HG02852 (cell line): ENCODE measurements at regions not wholly inside any gene's neighbourhood (a gene's known extent, or its start where the extent isn't known, plus 50 kb on each side); places are given as distances from the start of the nearest gene placed in this dataset.

Experiments
- ATAC-seq: cut with Tn5 transposase; IDR thresholded peaks from one replicate; pipeline ENCODE4 v1.9.1; 2021; ENCODE audit warnings: mild to moderate bottlenecking, moderate library complexity; ENCODE audit not compliant: unreplicated experiment

DNA sequence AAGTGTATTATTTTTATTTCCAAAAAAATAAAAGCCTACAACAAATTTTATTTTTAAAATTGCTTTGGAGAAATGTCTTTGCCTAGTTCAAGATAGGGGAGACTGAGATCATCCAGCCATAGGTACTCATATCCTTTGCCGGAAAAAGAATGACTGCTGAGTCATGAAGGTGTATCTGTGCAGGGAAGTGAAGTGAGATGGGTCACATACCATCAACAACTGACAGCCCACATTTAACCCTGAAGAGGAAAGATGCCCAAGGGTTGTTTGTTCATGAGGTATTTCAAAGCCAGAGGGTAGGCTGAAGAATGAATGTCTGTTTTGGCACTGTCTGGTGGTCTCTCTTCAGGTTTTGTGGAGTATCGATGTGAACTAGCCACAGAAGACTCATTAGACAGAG lies 106.7 kb upstream of the TTC29 start:
- ATAC-seq, result no peak

DNA sequence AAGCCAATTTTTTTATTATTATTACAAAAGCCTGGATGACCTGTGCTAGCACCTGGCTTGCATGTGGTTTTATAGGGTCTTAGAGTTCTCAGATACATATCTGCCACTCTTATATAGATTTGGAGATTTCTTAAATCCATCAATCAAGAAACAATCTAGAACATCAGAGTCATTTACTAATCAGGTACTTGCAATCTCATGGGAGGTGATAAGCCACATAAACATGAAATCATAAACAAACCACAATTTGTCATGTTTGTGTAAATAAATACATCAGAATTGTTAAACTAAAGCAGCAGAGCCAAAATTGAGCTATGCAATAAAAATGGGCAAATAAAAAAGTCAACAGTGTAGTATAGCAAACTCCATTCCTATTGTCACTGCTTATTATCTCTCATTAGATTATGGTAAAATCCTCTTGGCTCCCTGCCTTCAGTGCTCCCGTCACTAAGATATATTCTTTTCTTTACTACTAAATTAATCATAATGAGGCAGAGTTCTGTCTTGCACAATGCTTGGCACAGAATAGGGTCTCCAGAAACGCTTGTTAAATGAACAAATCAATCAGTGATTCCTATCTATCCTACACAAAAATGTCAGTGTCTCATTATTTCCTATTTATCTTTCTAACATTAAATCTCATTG lies 108.7 kb upstream of the TTC29 start:
- no peak for ATAC-seq

DNA sequence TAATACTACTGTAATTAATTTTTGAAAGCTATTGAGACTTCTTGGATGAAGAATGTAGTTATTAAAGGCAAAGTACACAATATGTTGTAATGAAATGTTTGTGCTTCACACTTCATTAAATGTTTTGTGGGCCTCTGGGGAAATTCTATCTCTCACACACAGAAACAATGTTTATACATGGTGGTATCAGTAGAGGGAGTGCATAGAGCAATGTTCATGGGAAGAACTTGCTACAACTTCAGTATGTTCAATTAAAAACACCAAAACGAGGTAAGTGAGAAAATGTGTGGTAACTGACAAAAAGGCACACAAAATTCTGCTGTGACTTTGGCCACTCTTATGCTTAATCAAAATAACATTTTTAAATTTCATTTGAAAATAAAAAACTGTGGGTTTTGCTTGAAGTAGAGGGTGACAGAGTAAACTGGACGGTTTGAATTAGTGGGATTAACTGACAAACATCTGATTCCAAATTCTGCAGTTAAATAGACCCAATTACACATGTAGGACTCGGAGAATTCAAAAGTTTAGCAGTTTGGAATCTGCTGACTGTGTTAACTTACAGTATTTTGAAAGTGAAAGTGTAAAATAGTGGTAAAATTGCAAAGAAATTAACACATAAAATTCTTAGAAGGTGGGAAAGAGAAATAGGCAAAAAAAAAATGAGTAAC lies 111.4 kb upstream of the TTC29 start:
- no peak for ATAC-seq

DNA sequence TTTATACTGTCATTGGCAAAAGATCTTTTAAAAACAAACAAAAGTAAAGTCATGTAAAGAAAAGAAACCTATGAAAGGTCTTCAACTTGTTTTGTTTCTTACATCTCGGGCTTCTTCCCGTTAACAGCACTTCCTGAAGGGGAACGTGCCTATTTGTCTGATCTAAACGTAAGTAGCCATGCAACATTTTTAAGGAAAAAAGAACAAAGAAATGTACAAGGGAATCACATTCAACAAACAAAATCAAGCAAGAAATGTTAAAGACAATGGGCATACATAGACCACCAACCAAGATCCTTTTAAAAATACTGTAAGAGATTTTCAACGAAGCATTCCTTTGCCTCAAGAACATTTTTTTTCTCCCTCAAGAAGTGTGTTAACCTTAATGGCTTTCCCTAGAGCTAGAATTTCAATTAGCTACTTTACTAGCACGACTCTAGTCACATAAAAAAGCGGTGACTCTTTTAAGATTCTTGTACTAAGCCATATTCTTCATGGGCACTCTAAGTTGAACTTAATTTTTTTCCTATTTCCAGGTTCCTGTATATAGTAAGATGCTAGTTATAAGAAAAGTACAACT lies 112.0 kb upstream of the TTC29 start:
- ATAC-seq, result no peak

DNA sequence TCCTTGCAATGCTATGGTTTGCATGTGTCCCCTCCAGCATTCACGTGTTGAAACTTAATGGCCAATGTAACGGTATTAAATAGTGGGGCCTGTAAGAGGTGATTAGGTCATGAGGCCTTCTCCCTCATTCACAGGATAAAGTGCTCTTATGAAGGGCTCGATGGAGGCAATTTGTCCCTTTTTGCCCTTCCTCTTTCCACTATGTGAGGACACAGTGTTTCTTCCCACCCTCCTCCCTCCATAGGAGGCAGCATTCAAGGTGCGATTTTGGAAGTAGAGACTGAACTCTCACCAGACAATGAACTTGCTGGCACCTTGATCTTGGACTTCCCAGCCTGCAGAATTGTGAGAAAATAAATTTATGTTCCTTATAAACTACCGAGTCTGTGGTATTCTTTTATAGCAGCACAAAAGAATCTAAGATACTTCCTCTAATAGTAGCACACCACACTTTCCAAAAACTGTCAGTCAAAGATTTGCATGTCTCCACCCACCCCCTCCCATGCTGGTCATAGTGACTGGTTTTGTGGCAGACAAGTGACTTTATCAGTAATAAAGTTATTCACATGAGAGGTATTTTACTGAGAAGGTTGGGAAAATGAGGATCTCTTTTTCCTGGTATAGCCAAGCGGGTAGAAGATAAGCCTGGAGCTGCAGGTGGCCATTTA lies 113.5 kb upstream of the TTC29 start:
- ATAC-seq, result no peak

DNA sequence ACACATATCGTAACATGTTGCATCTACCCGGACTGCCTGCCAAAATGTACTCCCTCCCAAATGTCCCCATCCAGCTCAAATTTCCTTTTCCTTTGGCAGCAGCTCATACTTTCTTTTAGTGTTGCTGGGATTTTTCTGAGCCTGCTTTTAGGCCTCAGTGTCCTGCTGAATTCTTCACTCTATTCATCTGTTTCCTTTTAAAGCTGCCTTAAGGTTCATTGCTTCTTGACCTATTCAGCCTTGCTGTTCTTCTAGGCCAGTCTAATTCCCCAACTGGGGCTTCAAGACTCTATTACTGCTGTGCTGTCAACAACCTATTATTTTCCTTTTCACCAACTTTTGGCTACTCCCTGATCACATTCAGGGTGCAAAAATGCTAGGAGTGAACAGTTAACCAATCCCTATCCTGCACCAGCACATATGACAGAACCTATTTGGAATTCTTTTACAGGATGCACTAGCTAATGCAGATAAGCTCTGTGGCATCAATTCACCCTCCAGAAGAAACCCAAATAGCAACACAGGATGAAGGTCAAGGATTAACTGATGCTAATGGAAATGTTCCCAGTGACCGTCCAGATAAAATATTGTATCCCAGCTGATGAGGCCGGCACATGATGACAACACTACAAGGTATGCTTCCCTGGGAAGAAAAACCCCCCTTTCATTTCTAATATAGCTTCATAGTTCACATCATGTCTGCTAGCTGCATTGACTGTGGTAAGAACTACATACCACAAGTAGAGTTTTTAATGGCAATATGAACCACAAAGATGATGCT lies 114.7 kb upstream of the TTC29 start:
- ATAC-seq, result no peak

DNA sequence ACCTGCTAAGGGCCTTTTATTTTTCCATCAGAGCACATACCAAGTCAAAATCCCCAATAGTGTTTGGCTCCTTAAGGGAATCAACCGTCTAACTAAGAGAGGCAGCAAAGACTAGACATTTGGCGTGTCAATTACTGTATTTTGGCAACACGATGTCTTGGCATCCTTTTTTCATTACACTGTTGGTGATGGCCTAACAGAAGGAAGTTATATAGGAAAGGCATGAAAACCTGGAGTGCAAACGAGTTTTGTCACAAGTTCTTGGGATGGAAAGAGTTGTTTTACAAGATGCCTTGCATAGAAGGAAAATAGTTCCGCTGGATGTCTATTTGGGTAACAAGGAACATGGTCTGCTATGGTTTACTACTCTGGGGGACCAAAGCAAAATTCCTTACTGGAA lies 119.2 kb upstream of the TTC29 start:
- no peak for ATAC-seq

DNA sequence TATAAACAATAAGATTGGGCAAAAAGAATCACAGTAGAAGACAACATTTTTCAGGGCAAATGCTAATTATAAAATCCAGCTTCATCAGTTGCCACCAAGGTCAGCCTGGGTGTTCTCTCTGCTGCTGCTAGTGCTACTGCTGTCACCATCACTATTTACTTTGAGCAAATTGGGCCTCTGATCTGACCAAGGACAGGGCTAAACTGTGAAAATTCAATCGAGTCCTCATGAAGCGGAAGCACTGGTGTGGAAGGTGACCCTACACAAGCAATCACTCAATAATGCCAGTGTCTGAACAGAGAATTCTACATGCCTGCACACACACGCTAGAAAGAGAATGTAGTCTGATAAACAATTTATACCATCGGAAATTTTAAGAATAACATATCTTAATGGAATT lies 122.9 kb upstream of the TTC29 start:
- ATAC-seq, result no peak

DNA sequence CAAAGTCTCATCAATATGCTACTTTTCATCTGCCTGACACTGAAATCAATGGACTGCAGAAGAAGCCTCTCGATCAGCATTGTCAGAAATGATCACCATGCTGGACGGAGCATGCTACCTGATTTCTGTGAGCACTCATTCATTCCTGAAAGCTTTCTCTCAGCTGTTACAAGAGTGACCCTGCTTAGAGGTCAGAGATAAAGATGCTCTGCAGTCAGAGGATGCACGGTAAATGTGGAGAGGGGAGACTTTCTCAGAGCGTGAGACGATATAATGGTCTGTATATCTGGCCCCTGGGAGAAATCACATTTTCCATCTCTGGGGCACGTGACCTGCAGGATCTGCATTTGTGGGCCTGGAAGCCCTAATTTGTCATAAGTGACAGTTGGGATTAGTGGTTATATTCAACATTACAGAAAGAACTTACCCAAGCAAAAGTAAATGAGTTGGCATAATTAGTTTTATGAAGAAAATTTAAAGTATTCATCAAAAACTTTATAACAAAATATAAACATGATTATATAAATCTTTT lies 125.6 kb upstream of the TTC29 start:
- ATAC-seq, result no peak

DNA sequence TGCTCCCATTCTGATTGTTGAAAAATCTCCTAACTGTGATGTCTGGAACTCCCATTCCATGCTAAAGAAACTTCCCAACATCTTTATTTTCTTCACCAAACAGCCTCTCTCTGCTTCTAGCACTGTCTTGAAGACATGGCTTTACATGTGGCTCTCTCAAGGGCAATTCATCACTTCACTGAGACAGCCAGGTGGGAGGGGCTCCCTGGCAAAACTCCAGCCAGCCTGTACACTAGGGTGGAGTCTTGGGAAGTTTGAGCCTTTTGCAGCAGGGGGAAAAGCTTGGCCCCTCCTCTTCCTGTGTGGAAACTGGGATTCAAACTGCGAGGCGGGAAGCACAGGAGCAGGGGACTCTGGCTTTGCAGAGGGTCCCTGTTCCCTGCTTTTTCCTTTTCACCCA lies 130.5 kb upstream of the TTC29 start:
- ATAC-seq, result no peak

DNA sequence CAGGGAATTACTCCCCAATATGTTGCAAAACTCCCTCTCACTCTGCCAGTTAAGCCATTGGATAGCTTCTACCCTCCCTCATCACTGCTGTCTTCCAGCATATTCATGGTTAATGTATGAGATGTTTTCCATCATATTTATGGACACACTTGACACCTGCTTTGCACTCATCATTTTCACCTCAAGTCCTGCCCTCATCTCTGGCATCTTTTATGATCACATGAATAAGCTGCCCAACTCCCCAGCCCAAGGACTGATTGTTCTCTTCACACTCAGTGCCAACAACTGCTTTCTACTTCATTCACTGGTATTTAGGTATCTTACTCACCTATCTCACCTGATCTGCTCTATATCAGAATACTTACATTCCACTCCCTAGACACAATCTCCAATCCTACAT lies 131.1 kb upstream of the TTC29 start:
- ATAC-seq, result no peak

DNA sequence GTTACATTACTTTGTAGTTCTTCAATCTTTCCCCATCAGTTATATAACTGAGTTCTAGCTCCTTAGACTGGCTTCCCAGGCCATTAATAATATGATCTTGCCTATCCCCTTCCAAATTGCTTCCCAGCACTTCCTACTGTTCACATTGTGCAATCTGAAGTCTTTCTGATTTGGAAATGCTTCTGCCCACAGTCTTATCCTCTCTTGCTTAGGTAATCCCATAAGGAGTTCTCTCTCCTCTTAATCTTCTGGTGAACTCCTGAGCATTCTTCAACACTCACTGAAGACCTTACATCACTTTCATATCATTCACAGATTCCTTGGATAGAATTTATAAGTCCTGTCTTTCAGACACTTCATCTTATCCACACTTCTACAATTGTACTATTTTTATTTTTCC lies 132.7 kb upstream of the TTC29 start:
- no peak for ATAC-seq

DNA sequence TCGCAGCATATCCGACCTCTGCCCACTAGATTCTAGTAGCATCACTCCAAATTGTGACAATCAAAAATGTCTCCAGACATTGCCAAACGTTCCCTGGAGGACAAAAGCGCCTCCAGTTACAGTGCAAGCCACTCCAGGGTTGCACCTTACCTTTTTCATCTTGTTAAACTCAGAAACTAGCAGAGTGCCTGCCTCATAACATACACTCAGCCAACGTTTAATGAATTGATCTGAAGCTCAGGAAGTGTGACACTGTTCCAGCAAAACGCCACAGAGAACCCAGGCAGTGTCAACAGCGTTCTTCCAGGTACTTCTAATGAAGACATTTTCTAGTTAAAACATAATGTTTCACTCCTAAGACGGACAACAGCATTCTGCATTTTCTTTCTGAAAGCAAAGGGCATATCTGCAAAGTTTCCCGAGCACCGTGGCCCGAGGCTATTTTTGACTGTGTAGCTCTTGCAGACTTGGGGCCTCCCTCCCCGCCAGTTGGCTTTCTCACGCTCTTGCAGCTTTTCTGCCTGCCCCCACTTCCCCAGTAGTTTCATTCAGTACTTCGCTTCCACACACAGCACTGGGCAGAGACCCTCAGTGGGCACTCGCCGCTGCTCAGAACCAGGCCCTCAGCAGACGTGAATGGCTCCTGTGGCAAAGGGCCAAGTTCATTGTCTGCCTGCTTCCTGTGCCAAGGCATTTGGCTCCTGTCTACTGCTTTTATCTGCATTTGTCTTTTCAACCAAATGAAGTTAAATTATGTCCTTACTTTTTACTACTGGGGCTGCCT lies 133.4 kb upstream of the TTC29 start:
- ATAC-seq, result no peak

DNA sequence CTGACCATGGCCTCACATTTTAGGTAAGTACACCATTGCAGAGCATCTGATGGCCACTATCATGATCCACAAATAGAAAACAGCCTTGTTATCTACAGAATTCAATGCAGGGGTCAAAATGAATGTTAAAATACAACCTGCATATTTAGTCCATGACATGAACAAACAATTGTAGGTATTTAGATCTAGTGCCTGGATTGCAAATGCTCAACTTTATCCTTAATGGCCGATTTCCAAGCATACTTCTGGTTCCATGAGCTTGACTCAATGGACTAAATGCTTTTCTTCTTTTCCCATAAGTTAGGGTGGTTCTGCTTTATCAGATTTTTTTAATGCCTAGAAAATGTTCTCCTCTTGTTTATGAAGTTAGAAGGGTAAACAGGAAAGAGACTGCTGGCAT lies 139.2 kb upstream of the TTC29 start:
- no peak for ATAC-seq

DNA sequence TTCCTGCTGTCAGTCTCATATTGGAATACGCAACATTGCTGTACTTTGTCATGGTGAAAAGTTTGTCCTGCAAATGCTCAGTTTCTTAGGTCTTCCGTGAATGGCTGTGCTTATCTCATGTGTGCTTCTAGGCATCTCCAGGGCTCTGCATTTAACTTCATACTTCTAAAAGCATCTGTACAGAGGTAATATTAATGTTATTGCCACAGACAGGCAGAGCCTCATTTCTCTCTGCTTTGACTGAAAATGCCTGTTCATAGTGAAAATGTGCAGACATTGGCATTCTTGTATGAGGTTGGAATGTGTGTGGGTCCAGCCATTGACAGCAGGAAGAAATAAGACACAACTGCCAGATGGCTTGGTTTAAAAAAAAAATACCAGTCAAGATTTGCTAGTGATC lies 140.1 kb upstream of the TTC29 start:
- no peak for ATAC-seq

DNA sequence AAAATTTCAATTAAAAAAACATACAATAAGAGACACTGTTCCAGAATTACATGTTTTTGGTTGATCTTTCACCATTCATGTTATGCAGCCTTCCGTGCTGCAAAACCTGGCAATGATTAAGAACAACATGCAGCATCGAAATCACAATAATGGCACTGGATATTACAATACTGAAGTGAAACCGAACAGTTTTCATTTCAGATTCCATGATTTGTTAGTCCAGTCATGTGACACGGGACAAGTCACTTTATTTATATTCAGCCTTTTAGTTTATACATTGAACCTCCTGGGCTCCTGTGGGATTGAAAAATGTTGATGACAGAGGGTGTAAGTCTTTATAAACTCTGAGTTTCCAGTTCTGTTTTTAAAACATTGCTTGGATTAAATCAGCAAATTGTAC lies 142.5 kb upstream of the TTC29 start:
- no peak for ATAC-seq

DNA sequence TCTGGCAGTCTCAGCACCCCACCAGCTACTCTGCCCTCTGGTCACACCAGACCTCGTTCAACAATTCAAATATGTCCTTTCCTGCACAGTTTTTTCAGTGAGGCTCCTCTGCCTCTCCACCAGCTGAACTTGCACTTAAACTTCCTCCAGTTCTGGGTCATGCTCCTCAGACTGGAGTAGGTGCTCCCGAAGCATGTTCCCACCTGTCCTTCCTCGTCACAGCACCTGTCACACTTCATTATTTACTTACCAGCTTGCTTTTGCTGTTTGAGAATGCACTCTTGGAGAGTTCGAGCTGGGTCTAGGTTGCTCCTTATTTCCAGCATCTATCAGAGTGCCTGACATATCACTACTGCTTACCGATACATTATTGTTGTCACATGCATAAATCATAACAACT lies 144.8 kb upstream of the TTC29 start:
- ATAC-seq, result no peak

DNA sequence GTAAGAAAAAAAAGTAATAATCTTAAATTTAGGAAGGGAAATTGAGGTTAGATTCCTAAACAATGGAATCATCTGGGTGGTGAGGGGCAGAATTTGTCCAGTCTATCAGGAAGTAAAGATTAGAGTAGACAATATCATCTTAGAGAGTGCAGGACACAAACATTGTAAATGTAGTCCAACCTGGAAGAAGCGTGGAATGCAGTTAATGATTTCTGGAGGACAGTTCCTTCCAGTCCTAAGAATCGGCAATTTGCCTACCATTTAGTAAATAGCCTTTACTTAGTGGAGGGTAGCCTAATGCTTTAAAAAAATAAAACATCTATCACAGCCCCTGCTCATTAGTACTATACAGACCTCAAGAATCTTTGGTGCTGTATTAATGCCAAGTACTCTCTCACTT lies 147.5 kb upstream of the TTC29 start:
- ATAC-seq, result no peak

DNA sequence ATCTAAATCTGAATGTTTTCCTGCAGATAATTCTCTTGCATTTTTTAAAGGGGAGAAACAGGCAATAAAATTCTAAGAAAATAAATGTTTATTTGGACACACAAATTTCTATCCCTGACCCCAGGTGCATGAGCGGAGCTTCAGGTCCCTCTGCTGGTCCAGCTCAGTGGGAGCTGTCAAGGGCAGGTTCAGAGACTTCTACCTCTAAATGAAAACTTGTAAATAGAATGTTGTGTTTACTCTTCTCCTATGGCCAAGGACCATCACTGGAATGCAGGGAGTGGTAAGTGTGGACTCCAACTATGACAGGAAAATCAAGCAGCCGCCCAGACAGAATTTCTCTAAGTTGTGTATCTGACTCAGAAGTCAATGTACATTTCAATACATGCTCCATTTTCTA lies 148.6 kb upstream of the TTC29 start:
- no peak for ATAC-seq
